GM23338 (cell line): ENCODE measurements at regions not wholly inside any gene's neighbourhood (a gene's known extent, or its start where the extent isn't known, plus 50 kb on each side); places are given as distances from the start of the nearest gene placed in this dataset.

Source experiments
- ATAC-seq: fragments of 200-7000 bp; cut with Tn5 transposase; 3 replicates; pipeline ENCODE4 v1.9.1; 2020
- DNase-seq: peaks from one replicate; pipeline ENCODE4 v3.0.0-alpha.2; 2015; ENCODE audit warnings: low spot score
- H2AFZ ChIP-seq: fragments of 200-600 bp; sonication (generic); 2 replicates; pipeline ENCODE4 v1.8.0; 2016; ENCODE audit warnings: antibody characterized with exemption, mild to moderate bottlenecking, moderate library complexity
- H3F3A ChIP-seq: fragments of 200-600 bp; sonication (generic); replicated peaks from 2 replicates; pipeline ENCODE4 v1.8.0; 2017; ENCODE audit warnings: antibody characterized with exemption, mixed run types, low read depth
- H3K27ac ChIP-seq: fragments of 200-600 bp; sonication (generic); 2 replicates; pipeline ENCODE4 v1.6.1; 2016; ENCODE audit warnings: low read depth
- H3K27me3 ChIP-seq: fragments of 200-600 bp; sonication (generic); 2 replicates; pipeline ENCODE4 v1.8.0; 2016; ENCODE audit warnings: mild to moderate bottlenecking, mixed run types, moderate library complexity; ENCODE audit not compliant: insufficient read depth
- H3K36me3 ChIP-seq: fragments of 200-600 bp; sonication (generic); 2 replicates; pipeline ENCODE4 v1.8.0; 2016; ENCODE audit warnings: mild to moderate bottlenecking; ENCODE audit not compliant: insufficient read depth
- H3K4me1 ChIP-seq: fragments of 200-600 bp; sonication (generic); 2 replicates; pipeline ENCODE4 v1.8.0; 2016; ENCODE audit warnings: mild to moderate bottlenecking, moderate library complexity; ENCODE audit not compliant: insufficient read depth
- H3K4me2 ChIP-seq: fragments of 200-600 bp; sonication (generic); 2 replicates; pipeline ENCODE4 v1.7.1; 2017; ENCODE audit warnings: mixed run types
- H3K4me3 ChIP-seq: fragments of 200-600 bp; sonication (generic); 2 replicates; pipeline ENCODE4 v1.6.1; 2016; ENCODE audit warnings: mixed run types
- H3K79me2 ChIP-seq: fragments of 200-600 bp; sonication (generic); replicated peaks from 2 replicates; pipeline ENCODE4 v1.8.0; 2017; ENCODE audit warnings: mild to moderate bottlenecking; ENCODE audit not compliant: insufficient read depth
- H3K9me2 ChIP-seq: fragments of 200-600 bp; sonication (generic); 2 replicates; pipeline ENCODE4 v1.8.0; 2017; ENCODE audit not compliant: insufficient read depth
- H4K20me1 ChIP-seq: fragments of 200-600 bp; sonication (generic); replicated peaks from 2 replicates; pipeline ENCODE4 v1.8.0; 2017; ENCODE audit warnings: mild to moderate bottlenecking; ENCODE audit not compliant: insufficient read depth
- H3K27ac Mint-ChIP-seq: 2 replicates; pipeline ENCODE4 v1.8.0; 2020; ENCODE audit warnings: inconsistent platforms, mild to moderate bottlenecking, moderate library complexity, mixed read lengths
- H3K27me3 Mint-ChIP-seq: 3 replicates; pipeline ENCODE4 v1.8.0; 2022; ENCODE audit warnings: low read depth, mild to moderate bottlenecking, moderate library complexity, mixed read lengths, inconsistent platforms; ENCODE audit not compliant: insufficient read depth, poor library complexity
- H3K36me3 Mint-ChIP-seq: 3 replicates; pipeline ENCODE4 v1.8.0; 2021; ENCODE audit warnings: low read depth, mild to moderate bottlenecking, inconsistent platforms, moderate library complexity, mixed read lengths
- H3K4me1 Mint-ChIP-seq: 3 replicates; pipeline ENCODE4 v1.8.0; 2020; ENCODE audit warnings: mild to moderate bottlenecking, inconsistent platforms, mixed read lengths
- H3K4me3 Mint-ChIP-seq: 3 replicates; pipeline ENCODE4 v1.8.0; 2021; ENCODE audit warnings: moderate library complexity, mild to moderate bottlenecking, inconsistent platforms, mixed read lengths
- H3K9me3 Mint-ChIP-seq: 3 replicates; pipeline ENCODE4 v1.8.0; 2020; ENCODE audit warnings: moderate library complexity, mild to moderate bottlenecking, inconsistent platforms, mixed read lengths
- CREB1 ChIP-seq: fragments of 250-450 bp; sonication (Bioruptor Pico); IDR thresholded peaks from 2 replicates; pipeline ENCODE4 v1.5.0; 2020; ENCODE audit warnings: low read depth, mild to moderate bottlenecking, moderate library complexity
- EZH2 ChIP-seq: fragments of 200-600 bp; sonication (generic); IDR thresholded peaks from one replicate; pipeline ENCODE4 v1.8.0; 2017; ENCODE audit warnings: antibody characterized with exemption, mild to moderate bottlenecking, low read depth; ENCODE audit not compliant: unreplicated experiment
- EZH2phosphoT487 ChIP-seq: fragments of 200-600 bp; sonication (generic); IDR thresholded peaks from one replicate; pipeline ENCODE4 v1.8.1; 2018; ENCODE audit warnings: antibody characterized with exemption; ENCODE audit not compliant: unreplicated experiment
- JUNB ChIP-seq: IDR thresholded peaks from one replicate; pipeline ENCODE4 v1.6.1; 2016; ENCODE audit warnings: antibody characterized with exemption; ENCODE audit not compliant: unreplicated experiment
- NANOG ChIP-seq: IDR thresholded peaks from 2 replicates; pipeline ENCODE4 v1.6.1; 2016; ENCODE audit warnings: antibody characterized with exemption, borderline replicate concordance
- POLR2AphosphoS5 ChIP-seq: IDR thresholded peaks from 2 replicates; pipeline ENCODE4 v1.6.1; 2016; ENCODE audit warnings: antibody characterized with exemption, low read depth
- STAT1 ChIP-seq: IDR thresholded peaks from one replicate; pipeline ENCODE4 v1.6.1; 2016; ENCODE audit warnings: antibody characterized with exemption; ENCODE audit not compliant: unreplicated experiment
- ZNF114 ChIP-seq: fragments of 250-450 bp; sonication (Bioruptor Pico); IDR thresholded peaks from 2 replicates; pipeline ENCODE4 v1.5.0; 2020; ENCODE audit warnings: mild to moderate bottlenecking, moderate library complexity
- ZNF331 ChIP-seq: fragments of 250-450 bp; sonication (Bioruptor Pico); IDR thresholded peaks from 2 replicates; pipeline ENCODE4 v1.5.0; 2020; ENCODE audit warnings: low read depth, mild to moderate bottlenecking, moderate library complexity
- TF ChIP-seq, protein P1 (sequence below), 2 experiments: fragments of 200-600 bp in 1 of 2; sonication (generic) in 1 of 2; conservative IDR thresholded peaks; 2 replicates each; pipeline versions ENCODE4 v1.5.1 to v1.6.1; 2016 to 2017; ENCODE audit warnings: antibody characterized with exemption in 2 of 2, low read depth in 2 of 2, mild to moderate bottlenecking in 2 of 2, moderate library complexity in 1 of 2
- TF ChIP-seq, protein P2 (sequence below): IDR thresholded peaks from one replicate; pipeline ENCODE4 v1.6.1; 2018; ENCODE audit warnings: antibody characterized with exemption; ENCODE audit not compliant: unreplicated experiment
- TF ChIP-seq, protein P3 (sequence below): IDR thresholded peaks from 2 replicates; pipeline ENCODE4 v1.6.1; 2016; ENCODE audit warnings: antibody characterized with exemption
- TF ChIP-seq, protein P4 (sequence below): fragments of 250-450 bp; sonication (Bioruptor Pico); IDR thresholded peaks from 2 replicates; pipeline ENCODE4 v1.5.0; 2020; ENCODE audit warnings: mild to moderate bottlenecking, moderate library complexity

DNA sequence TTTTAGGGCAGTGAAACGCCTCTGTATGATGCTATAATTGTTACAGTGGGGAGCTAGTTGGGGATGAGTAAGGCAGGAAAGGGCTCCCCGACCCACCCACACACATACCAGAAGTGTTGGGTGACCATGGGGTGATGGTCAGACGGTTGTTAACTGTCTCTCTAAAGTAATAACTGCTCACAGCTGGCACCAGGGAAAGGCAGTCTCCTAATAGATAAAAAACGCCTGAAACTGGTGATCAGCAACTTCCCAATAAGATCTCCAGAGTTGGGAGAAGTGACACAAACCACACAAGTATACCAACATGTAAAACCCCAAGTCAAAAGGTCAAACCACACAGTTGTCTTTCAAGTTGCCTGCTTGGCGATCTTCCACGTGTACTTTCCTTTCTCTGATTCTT is 346.5 kb upstream of the CNTN4 start:
- Mint-ChIP-seq H3K4me1 (no peaks in the 10 kb centered on the region), H3K36me3 (peaks cover 26% of the 10 kb centered on the region; the same call in 2 of the 3 replicates), H3K27ac (no peak overlapping the region), H3K9me3 (peaks cover 94% of the 10 kb centered on the region), H3K4me3 (no peak overlapping the region), H3K27me3 (peaks cover 3% of the 10 kb centered on the region)
- Histone ChIP-seq H3K9me2 (no peaks in the 10 kb centered on the region), H3K27me3 (no peaks in the 10 kb centered on the region), H3F3A (no peaks in the 10 kb centered on the region), H3K4me3 (no peak overlapping the region), H2AFZ (no peak overlapping the region), H3K36me3 (0 out of 2 replicates have a peak, but pooled peaks cover 3% of the 10 kb centered on the region), H3K79me2 (no peaks in the 10 kb centered on the region), H3K4me1 (no peaks in the 10 kb centered on the region), H3K27ac (no peak overlapping the region), H4K20me1 (no peaks in the 10 kb centered on the region), H3K4me2 (no peak overlapping the region)
- DNase-seq (no peak), ATAC-seq (no peak)
- TF ChIP-seq ZNF331 = no peak
- TF ChIP-seq POLR2AphosphoS5 = no peak
- TF ChIP-seq EZH2 = no peak
- no peak for TF ChIP-seq STAT1
- TF ChIP-seq, protein P1, sequence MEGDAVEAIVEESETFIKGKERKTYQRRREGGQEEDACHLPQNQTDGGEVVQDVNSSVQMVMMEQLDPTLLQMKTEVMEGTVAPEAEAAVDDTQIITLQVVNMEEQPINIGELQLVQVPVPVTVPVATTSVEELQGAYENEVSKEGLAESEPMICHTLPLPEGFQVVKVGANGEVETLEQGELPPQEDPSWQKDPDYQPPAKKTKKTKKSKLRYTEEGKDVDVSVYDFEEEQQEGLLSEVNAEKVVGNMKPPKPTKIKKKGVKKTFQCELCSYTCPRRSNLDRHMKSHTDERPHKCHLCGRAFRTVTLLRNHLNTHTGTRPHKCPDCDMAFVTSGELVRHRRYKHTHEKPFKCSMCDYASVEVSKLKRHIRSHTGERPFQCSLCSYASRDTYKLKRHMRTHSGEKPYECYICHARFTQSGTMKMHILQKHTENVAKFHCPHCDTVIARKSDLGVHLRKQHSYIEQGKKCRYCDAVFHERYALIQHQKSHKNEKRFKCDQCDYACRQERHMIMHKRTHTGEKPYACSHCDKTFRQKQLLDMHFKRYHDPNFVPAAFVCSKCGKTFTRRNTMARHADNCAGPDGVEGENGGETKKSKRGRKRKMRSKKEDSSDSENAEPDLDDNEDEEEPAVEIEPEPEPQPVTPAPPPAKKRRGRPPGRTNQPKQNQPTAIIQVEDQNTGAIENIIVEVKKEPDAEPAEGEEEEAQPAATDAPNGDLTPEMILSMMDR (conservative IDR thresholded peaks at IDR 0.05; ENCODE audit: low read depth in 2 of 2) = no peak
- no peak for TF ChIP-seq CREB1 (CRISPR knock-in tag)
- TF ChIP-seq, protein P2, sequence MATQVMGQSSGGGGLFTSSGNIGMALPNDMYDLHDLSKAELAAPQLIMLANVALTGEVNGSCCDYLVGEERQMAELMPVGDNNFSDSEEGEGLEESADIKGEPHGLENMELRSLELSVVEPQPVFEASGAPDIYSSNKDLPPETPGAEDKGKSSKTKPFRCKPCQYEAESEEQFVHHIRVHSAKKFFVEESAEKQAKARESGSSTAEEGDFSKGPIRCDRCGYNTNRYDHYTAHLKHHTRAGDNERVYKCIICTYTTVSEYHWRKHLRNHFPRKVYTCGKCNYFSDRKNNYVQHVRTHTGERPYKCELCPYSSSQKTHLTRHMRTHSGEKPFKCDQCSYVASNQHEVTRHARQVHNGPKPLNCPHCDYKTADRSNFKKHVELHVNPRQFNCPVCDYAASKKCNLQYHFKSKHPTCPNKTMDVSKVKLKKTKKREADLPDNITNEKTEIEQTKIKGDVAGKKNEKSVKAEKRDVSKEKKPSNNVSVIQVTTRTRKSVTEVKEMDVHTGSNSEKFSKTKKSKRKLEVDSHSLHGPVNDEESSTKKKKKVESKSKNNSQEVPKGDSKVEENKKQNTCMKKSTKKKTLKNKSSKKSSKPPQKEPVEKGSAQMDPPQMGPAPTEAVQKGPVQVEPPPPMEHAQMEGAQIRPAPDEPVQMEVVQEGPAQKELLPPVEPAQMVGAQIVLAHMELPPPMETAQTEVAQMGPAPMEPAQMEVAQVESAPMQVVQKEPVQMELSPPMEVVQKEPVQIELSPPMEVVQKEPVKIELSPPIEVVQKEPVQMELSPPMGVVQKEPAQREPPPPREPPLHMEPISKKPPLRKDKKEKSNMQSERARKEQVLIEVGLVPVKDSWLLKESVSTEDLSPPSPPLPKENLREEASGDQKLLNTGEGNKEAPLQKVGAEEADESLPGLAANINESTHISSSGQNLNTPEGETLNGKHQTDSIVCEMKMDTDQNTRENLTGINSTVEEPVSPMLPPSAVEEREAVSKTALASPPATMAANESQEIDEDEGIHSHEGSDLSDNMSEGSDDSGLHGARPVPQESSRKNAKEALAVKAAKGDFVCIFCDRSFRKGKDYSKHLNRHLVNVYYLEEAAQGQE = no peak
- TF ChIP-seq JUNB = no peak
- TF ChIP-seq, protein P3, sequence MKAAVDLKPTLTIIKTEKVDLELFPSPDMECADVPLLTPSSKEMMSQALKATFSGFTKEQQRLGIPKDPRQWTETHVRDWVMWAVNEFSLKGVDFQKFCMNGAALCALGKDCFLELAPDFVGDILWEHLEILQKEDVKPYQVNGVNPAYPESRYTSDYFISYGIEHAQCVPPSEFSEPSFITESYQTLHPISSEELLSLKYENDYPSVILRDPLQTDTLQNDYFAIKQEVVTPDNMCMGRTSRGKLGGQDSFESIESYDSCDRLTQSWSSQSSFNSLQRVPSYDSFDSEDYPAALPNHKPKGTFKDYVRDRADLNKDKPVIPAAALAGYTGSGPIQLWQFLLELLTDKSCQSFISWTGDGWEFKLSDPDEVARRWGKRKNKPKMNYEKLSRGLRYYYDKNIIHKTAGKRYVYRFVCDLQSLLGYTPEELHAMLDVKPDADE = no peak
- TF ChIP-seq ZNF114 (CRISPR knock-in tag) = no peak
- TF ChIP-seq, protein P4, sequence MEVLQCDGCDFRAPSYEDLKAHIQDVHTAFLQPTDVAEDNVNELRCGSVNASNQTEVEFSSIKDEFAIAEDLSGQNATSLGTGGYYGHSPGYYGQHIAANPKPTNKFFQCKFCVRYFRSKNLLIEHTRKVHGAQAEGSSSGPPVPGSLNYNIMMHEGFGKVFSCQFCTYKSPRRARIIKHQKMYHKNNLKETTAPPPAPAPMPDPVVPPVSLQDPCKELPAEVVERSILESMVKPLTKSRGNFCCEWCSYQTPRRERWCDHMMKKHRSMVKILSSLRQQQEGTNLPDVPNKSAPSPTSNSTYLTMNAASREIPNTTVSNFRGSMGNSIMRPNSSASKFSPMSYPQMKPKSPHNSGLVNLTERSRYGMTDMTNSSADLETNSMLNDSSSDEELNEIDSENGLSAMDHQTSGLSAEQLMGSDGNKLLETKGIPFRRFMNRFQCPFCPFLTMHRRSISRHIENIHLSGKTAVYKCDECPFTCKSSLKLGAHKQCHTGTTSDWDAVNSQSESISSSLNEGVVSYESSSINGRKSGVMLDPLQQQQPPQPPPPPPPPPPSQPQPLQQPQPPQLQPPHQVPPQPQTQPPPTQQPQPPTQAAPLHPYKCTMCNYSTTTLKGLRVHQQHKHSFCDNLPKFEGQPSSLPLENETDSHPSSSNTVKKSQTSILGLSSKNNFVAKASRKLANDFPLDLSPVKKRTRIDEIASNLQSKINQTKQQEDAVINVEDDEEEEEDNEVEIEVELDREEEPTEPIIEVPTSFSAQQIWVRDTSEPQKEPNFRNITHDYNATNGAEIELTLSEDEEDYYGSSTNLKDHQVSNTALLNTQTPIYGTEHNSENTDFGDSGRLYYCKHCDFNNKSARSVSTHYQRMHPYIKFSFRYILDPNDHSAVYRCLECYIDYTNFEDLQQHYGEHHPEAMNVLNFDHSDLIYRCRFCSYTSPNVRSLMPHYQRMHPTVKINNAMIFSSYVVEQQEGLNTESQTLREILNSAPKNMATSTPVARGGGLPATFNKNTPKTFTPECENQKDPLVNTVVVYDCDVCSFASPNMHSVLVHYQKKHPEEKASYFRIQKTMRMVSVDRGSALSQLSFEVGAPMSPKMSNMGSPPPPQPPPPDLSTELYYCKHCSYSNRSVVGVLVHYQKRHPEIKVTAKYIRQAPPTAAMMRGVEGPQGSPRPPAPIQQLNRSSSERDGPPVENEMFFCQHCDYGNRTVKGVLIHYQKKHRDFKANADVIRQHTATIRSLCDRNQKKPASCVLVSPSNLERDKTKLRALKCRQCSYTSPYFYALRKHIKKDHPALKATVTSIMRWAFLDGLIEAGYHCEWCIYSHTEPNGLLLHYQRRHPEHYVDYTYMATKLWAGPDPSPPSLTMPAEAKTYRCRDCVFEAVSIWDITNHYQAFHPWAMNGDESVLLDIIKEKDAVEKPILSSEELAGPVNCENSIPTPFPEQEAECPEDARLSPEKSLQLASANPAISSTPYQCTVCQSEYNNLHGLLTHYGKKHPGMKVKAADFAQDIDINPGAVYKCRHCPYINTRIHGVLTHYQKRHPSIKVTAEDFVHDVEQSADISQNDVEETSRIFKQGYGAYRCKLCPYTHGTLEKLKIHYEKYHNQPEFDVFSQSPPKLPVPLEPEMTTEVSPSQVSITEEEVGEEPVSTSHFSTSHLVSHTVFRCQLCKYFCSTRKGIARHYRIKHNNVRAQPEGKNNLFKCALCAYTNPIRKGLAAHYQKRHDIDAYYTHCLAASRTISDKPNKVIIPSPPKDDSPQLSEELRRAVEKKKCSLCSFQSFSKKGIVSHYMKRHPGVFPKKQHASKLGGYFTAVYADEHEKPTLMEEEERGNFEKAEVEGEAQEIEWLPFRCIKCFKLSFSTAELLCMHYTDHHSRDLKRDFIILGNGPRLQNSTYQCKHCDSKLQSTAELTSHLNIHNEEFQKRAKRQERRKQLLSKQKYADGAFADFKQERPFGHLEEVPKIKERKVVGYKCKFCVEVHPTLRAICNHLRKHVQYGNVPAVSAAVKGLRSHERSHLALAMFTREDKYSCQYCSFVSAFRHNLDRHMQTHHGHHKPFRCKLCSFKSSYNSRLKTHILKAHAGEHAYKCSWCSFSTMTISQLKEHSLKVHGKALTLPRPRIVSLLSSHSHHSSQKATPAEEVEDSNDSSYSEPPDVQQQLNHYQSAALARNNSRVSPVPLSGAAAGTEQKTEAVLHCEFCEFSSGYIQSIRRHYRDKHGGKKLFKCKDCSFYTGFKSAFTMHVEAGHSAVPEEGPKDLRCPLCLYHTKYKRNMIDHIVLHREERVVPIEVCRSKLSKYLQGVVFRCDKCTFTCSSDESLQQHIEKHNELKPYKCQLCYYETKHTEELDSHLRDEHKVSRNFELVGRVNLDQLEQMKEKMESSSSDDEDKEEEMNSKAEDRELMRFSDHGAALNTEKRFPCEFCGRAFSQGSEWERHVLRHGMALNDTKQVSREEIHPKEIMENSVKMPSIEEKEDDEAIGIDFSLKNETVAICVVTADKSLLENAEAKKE (CRISPR knock-in tag) = no peak
- TF ChIP-seq EZH2phosphoT487 = no peak
- TF ChIP-seq NANOG = no peak
